Neural progenitor cell (in vitro differentiated cells): ENCODE measurements at regions not wholly inside any gene's neighbourhood (a gene's known extent, or its start where the extent isn't known, plus 50 kb on each side); places are given as distances from the start of the nearest gene placed in this dataset.

Experiments used
- CTCF ChIP-seq: fragments of 200-600 bp; sonication (generic); IDR thresholded peaks from 2 replicates; pipeline ENCODE4 v1.5.1; 2017; ENCODE audit warnings: antibody characterized with exemption, mild to moderate bottlenecking
- EZH2phosphoT487 ChIP-seq: fragments of 200-600 bp; sonication (generic); IDR thresholded peaks from 2 replicates; pipeline ENCODE4 v1.6.1; 2017; ENCODE audit warnings: antibody characterized with exemption

- no peak for TF ChIP-seq CTCF
- no peak for TF ChIP-seq EZH2phosphoT487
Measured at GRCh38 chr20:40810332-40811000, 121.4 kb upstream of the MAFB start.
